OCI-LY7 (cell line): ENCODE measurements at regions not wholly inside any gene's neighbourhood (a gene's known extent, or its start where the extent isn't known, plus 50 kb on each side); places are given as distances from the start of the nearest gene placed in this dataset.

ENCODE experiments used
- BruUV-seq: library from RNA; stranded (reverse); fragments of 400-500 nt; replicated peaks from 2 replicates; lab custom pipeline; 2021; lab: Mats Ljungman, UMichigan
- CTCF ChIA-PET: fragments of 300-600 bp; sonication (Branson Sonifier 250); formaldehyde crosslinking; loops from one replicate; lab custom pipeline; 2022; ENCODE audit warnings: antibody characterized with exemption; ENCODE audit not compliant: unreplicated experiment; lab: Charles Lee
- POLR2A ChIA-PET: fragments of 300-600 bp; sonication (Branson Sonifier 250); formaldehyde crosslinking; loops from one replicate; lab custom pipeline; 2022; ENCODE audit warnings: antibody characterized with exemption; lab: Charles Lee
- DNase-seq: peaks from one replicate; pipeline ENCODE4 v3.0.0-alpha.2; 2015; ENCODE audit warnings: low spot score
- H2AFZ ChIP-seq: fragments of 200-600 bp; sonication (generic), shearing (Covaris generic); 2 replicates; pipeline ENCODE4 v1.6.1; 2014; ENCODE audit warnings: mild to moderate bottlenecking, antibody characterized with exemption, low read length, moderate library complexity
- H3K27ac ChIP-seq: fragments of 200-600 bp; sonication (generic); 2 replicates; pipeline ENCODE4 v1.5.1; 2014; ENCODE audit warnings: mixed run types, low read depth, mild to moderate bottlenecking, moderate library complexity, low read length, inconsistent platforms; ENCODE audit not compliant: poor library complexity, severe bottlenecking
- H3K36me3 ChIP-seq: fragments of 200-600 bp; sonication (generic); 2 replicates; pipeline ENCODE4 v1.6.1; 2014; ENCODE audit warnings: mild to moderate bottlenecking, antibody characterized with exemption, low read length, moderate library complexity, mixed read lengths; ENCODE audit not compliant: insufficient read depth
- H3K4me1 ChIP-seq: fragments of 200-600 bp; sonication (generic); 2 replicates; pipeline ENCODE4 v1.5.1; 2014; ENCODE audit warnings: mild to moderate bottlenecking, low read length; ENCODE audit not compliant: insufficient read depth, poor library complexity, severe bottlenecking
- H3K4me2 ChIP-seq: fragments of 200-600 bp; sonication (generic); 2 replicates; pipeline ENCODE4 v1.6.1; 2014; ENCODE audit warnings: mild to moderate bottlenecking, low read length
- H3K4me3 ChIP-seq: fragments of 200-600 bp; sonication (generic); 2 replicates; pipeline ENCODE4 v1.5.1; 2014; ENCODE audit warnings: mild to moderate bottlenecking, low read depth, low read length; ENCODE audit not compliant: poor library complexity, severe bottlenecking
- H3K79me2 ChIP-seq: fragments of 200-600 bp; sonication (generic); 2 replicates; pipeline ENCODE4 v1.6.1; 2016; ENCODE audit warnings: low read depth, mild to moderate bottlenecking, low read length, moderate library complexity, mixed read lengths; ENCODE audit not compliant: insufficient read depth
- H3K9me2 ChIP-seq: fragments of 200-600 bp; sonication (generic); 2 replicates; pipeline ENCODE4 v1.6.1; 2016; ENCODE audit warnings: mild to moderate bottlenecking, low read length, mixed read lengths; ENCODE audit not compliant: insufficient read depth
- H3K9me3 ChIP-seq: fragments of 200-600 bp; sonication (generic); 2 replicates; pipeline ENCODE4 v1.6.1; 2014; ENCODE audit warnings: mild to moderate bottlenecking, mixed run types, low read length, mixed read lengths
- H4K20me1 ChIP-seq: fragments of 200-600 bp; sonication (generic); 2 replicates; pipeline ENCODE4 v1.6.1; 2014; ENCODE audit warnings: mild to moderate bottlenecking, antibody characterized with exemption, low read length, moderate library complexity, mixed read lengths; ENCODE audit not compliant: insufficient read depth
- CTCF ChIP-seq: fragments of 200-600 bp; sonication (generic); conservative IDR thresholded peaks from 2 replicates; pipeline ENCODE4 v1.5.1; 2014; ENCODE audit warnings: mild to moderate bottlenecking, antibody characterized with exemption, low read length, moderate library complexity, mixed read lengths
- EZH2phosphoT487 ChIP-seq: fragments of 200-600 bp; sonication (generic); IDR thresholded peaks from 2 replicates; pipeline ENCODE4 v1.6.1; 2018; ENCODE audit warnings: low read depth, borderline replicate concordance, mild to moderate bottlenecking, mixed run types, antibody characterized with exemption, low read length, moderate library complexity, mixed read lengths
- intact Hi-C: fragments of 100-400 bp; cut with micrococcal nuclease; formaldehyde crosslinking; loops from one replicate; pipeline ENCODE4 v1.10.0; 2022; ENCODE audit not compliant: unreplicated experiment

- POLR2A ChIA-PET, result no interaction called here
- no peak overlapping the region for H3K27ac ChIP-seq
- H3K9me3 ChIP-seq, result no peaks in the 10 kb centered on the region
- BruUV-seq, result no TSS peak
- no peaks in the 10 kb centered on the region for H3K36me3 ChIP-seq
- no peak for TF ChIP-seq CTCF
- intact Hi-C loops, result no loop called here
- H2AFZ ChIP-seq, result no peak overlapping the region
- H3K4me2 ChIP-seq, result no peak overlapping the region
- H3K9me2 ChIP-seq, result no peaks in the 10 kb centered on the region
- H3K4me3 ChIP-seq, result no peak overlapping the region
- H3K79me2 ChIP-seq, result no peaks in the 10 kb centered on the region
- H4K20me1 ChIP-seq, result no peaks in the 10 kb centered on the region
- DNase-seq, result no peak
- CTCF ChIA-PET, result no interaction called here
- no peaks in the 10 kb centered on the region for H3K4me1 ChIP-seq
Observed at GRCh38 chr14:96931751-96932150, 134.6 kb downstream of the VRK1 start.

- Histone ChIP-seq H3K4me3 (no peak overlapping the region), H3K9me3 (no peaks in the 10 kb centered on the region), H4K20me1 (no peaks in the 10 kb centered on the region), H2AFZ (no peak overlapping the region), H3K4me2 (no peak overlapping the region), H3K79me2 (no peaks in the 10 kb centered on the region), H3K36me3 (no peaks in the 10 kb centered on the region), H3K4me1 (no peaks in the 10 kb centered on the region), H3K27ac (no peak overlapping the region), H3K9me2 (no peaks in the 10 kb centered on the region)
- ChIA-PET POLR2A (no interaction called here), CTCF (no interaction called here)
- TF ChIP-seq EZH2phosphoT487 (no peak), CTCF (no peak)
- DNase-seq, result no peak
- BruUV-seq, result no TSS peak
- intact Hi-C loops, result no loop called here
Observed at GRCh38 chr14:96934638-96935330, 137.6 kb downstream of the VRK1 start.

GRCh38 chr14:96938946-96939345, 141.8 kb downstream of the VRK1 start:
- H3K4me1 ChIP-seq, result no peaks in the 10 kb centered on the region
- H3K9me2 ChIP-seq, result no peaks in the 10 kb centered on the region
- H4K20me1 ChIP-seq, result no peaks in the 10 kb centered on the region
- no peaks in the 10 kb centered on the region for H3K36me3 ChIP-seq
- no peak overlapping the region for H3K4me3 ChIP-seq
- no peak overlapping the region for H2AFZ ChIP-seq
- H3K27ac ChIP-seq, result no peak overlapping the region
- no TSS peak for BruUV-seq
- no peaks in the 10 kb centered on the region for H3K9me3 ChIP-seq
- intact Hi-C loops, result no loop called here
- no peak for DNase-seq
- ChIA-PET POLR2A (no interaction called here), CTCF (no interaction called here)
- TF ChIP-seq CTCF (peak; percentile 64), EZH2phosphoT487 (no peak)
- no peaks in the 10 kb centered on the region for H3K79me2 ChIP-seq
- H3K4me2 ChIP-seq, result no peak overlapping the region
